SK-N-MC (cell line): ENCODE measurements at regions not wholly inside any gene's neighbourhood (a gene's known extent, or its start where the extent isn't known, plus 50 kb on each side); places are given as distances from the start of the nearest gene placed in this dataset.

ENCODE experiments used
- EZH2 ChIP-seq: fragments of 200-600 bp; sonication (generic); IDR thresholded peaks from one replicate; pipeline ENCODE4 v1.6.1; 2017; ENCODE audit warnings: antibody characterized with exemption
- POLR2AphosphoS5 ChIP-seq: IDR thresholded peaks from 2 replicates; pipeline ENCODE4 v1.6.1; 2012; ENCODE audit warnings: mild to moderate bottlenecking, low read depth, low read length, borderline replicate concordance

DNA sequence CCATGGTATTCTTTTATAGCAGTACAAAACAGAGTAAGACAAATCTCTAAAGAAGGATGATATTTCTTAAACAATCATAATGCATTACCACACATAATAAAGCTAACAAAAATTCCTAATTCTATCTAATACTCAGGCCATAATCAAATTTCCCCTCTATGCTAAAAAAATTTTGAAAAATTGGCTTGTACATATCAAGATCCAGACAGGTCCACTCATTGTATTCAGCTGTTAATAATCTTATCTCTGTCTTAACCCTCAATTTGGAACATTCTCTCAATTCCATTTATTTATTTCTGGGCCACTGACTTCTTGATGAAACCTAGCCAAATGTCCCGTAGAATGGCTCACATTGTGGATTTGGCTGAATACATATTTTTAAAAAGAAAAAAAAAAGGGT, 59.1 kb upstream of the PAX3 start:
- TF ChIP-seq POLR2AphosphoS5 (no peak), EZH2 (no peak)
